Stimulated activated memory B cell treated with anti-CD40 and anti-IgM and Interleukin-4, amounts not matched to agents 10 μg/mL and 1 μg/mL and 100 μg/mL, for 72 hours (primary cell): ENCODE measurements at regions not wholly inside any gene's neighbourhood (a gene's known extent, or its start where the extent isn't known, plus 50 kb on each side); places are given as distances from the start of the nearest gene placed in this dataset.
A peak's percentile ranks its signal among the peaks of the same experiment; 100 is the strongest.

Experiments
- ATAC-seq: fragments of 150-1000 bp; cut with Tn5 transposase; 2 replicates; pipeline ENCODE4 v1.10.0; 2021
- H3K27ac Mint-ChIP-seq: one replicate; pipeline ENCODE4 v1.8.0; 2022; ENCODE audit warnings: mild to moderate bottlenecking, mixed read lengths
- H3K27me3 Mint-ChIP-seq: one replicate; pipeline ENCODE4 v1.8.0; 2022; ENCODE audit warnings: mixed read lengths
- H3K36me3 Mint-ChIP-seq: one replicate; pipeline ENCODE4 v1.8.0; 2022; ENCODE audit warnings: mixed read lengths
- H3K4me1 Mint-ChIP-seq: one replicate; pipeline ENCODE4 v1.8.0; 2022; ENCODE audit warnings: mixed read lengths
- H3K4me3 Mint-ChIP-seq: one replicate; pipeline ENCODE4 v1.8.0; 2022; ENCODE audit warnings: mild to moderate bottlenecking, moderate library complexity, mixed read lengths
- H3K9me3 Mint-ChIP-seq: one replicate; pipeline ENCODE4 v1.8.0; 2022; ENCODE audit warnings: mixed read lengths

DNA sequence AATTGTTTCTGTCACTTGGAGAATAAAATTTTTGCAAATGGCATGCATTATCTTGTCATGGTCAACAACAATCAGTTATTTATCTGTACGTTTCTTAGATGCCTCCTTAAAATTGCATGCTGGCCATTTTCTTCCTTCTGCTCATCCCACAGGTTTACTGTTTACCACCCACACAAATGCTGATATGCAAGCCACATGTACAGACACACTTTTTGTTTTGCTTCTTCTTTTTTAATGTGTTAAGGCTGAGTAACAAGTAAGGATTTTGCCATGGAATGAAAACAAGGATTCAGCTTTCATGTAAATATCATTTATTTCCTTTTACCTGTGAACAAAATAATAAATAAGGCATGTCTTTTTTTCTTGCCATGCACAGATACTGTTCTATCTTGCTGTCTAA, 1077.1 kb upstream of the ZEB2 start:
- H3K4me1 Mint-ChIP-seq: peaks cover 32% of the 10 kb centered on the region

DNA sequence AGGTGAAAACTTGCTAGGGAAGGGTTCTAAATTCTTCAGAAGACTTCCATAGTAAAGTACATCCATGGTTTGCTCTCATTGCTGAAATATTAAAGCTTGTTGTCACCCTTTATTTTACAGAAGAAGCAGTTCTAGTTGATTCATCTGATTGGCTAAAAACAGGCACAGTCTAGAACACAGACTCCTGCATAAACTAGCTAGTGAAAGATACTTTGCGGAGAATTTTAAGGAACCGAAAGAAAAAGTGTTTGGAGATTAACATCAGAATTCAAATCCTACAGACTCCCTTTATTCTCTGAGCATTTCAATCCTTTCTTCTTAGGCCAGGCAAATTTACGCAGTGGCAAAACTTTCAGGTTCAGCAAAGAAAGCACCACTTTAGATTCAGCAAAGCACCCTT, 1076.5 kb upstream of the ZEB2 start:
- no peak overlapping the region for H3K27ac Mint-ChIP-seq
- H3K36me3 Mint-ChIP-seq: no peaks in the 10 kb centered on the region
- no peaks in the 10 kb centered on the region for H3K9me3 Mint-ChIP-seq
- no peak overlapping the region for H3K4me3 Mint-ChIP-seq
- no peak for ATAC-seq
- H3K4me1 Mint-ChIP-seq: peaks cover 37% of the 10 kb centered on the region
- H3K27me3 Mint-ChIP-seq: no peaks in the 10 kb centered on the region

More for the DNA sequence above, 1077.1 kb upstream of the ZEB2 start:
- ATAC-seq: no peak
- Mint-ChIP-seq H3K9me3 (no peaks in the 10 kb centered on the region), H3K27ac (no peak overlapping the region), H3K4me3 (no peak overlapping the region), H3K27me3 (no peaks in the 10 kb centered on the region), H3K36me3 (no peaks in the 10 kb centered on the region)

DNA sequence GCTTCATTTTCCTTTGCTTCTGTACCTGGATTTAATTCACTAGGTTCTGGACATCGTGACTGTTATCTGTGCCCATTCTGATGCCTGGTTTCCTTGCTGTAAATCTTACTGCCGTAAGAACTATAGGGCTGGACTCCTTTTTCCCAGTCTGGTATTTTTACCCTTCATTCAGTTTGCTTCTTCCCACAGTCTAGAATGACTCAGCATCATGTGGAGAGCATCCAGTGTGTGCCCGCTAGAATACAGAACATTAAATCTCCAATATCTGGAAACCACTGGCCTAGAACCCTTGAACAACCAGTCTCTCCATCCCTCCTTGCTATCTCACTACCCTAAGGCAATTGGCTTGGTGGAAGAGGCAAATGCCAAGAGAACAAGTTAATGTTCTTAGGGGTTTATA, 1075.4 kb upstream of the ZEB2 start:
- no peak overlapping the region for H3K4me3 Mint-ChIP-seq
- no peaks in the 10 kb centered on the region for H3K36me3 Mint-ChIP-seq
- H3K4me1 Mint-ChIP-seq: peaks cover 44% of the 10 kb centered on the region
- no peak for ATAC-seq
- no peak overlapping the region for H3K27ac Mint-ChIP-seq
- no peaks in the 10 kb centered on the region for H3K9me3 Mint-ChIP-seq
- no peaks in the 10 kb centered on the region for H3K27me3 Mint-ChIP-seq

DNA sequence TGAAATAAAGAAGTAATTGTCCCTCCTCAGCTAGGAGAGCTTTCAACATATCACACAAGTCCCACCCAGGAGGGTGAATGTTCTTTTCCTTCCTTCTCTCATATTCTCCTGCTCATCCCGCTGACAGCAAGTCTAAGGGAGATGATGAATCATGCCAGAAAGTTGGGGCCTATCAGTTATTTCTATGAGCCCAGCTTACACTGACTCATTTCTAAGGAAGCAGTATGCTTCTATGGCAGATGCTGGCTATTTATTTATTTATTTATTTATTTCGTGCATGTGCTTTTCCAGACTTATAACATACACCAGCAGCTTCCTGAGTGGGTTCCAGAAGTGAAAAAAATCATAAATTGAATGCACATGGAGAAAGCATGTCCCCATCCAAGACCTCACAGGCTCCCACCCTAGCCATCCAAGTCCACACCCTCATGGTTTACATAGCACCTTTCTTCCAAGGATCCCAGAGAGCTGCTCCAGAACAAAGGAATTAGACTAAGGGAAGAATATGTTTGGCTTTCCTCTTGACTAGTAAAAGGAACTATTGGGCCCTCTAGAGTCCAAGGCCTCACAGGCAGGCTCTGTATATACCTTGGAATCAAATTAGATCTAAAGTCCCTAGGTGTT, 1074.2 kb upstream of the ZEB2 start:
- Mint-ChIP-seq H3K9me3 (no peaks in the 10 kb centered on the region), H3K27me3 (no peaks in the 10 kb centered on the region), H3K4me3 (no peak overlapping the region), H3K4me1 (peaks cover 44% of the 10 kb centered on the region), H3K36me3 (no peaks in the 10 kb centered on the region), H3K27ac (no peak overlapping the region)
- no peak for ATAC-seq

DNA sequence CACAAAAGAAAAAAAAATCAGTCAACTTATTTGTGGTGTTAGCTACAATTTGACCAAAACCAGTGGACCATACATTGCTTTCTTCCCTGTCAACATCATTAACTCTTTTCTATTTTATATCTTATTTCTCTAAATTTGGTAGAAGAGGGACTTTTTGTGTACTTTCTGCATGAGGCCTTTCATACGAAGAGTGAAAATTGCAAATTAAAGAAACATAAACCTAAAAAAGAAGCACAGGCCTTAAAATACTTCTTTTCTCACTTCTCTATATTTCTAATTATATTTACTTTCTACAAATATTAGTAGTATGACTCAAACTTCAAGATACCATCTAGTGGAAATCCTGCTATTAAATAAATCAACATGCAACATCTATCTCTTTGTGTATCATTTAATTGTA, 1073.4 kb upstream of the ZEB2 start:
- Mint-ChIP-seq H3K9me3 (no peaks in the 10 kb centered on the region), H3K27ac (peak overlapping the region; percentile 4), H3K36me3 (no peaks in the 10 kb centered on the region), H3K27me3 (no peaks in the 10 kb centered on the region), H3K4me3 (no peak overlapping the region), H3K4me1 (peaks cover 44% of the 10 kb centered on the region)
- ATAC-seq: peak; percentile 37

DNA sequence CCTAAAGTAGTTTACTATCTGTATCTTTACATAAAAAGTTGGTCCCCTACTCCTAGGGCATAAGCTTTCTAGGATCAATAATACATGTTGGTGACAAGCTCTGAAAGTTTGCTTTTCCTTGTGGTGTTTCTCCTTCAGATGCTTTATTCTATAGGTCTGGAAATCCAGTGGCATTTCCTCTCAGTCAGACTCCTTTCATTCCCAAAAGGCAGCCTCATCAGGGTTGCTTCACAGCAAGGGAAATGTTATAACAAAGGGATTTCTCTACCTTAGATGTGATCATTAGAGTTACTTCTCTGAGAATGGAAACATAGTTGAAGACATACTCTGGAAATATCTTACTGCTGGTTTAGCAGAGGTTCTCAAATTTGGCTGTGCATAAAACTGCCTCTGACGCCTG, 1072.4 kb upstream of the ZEB2 start:
- Mint-ChIP-seq H3K4me3 (no peak overlapping the region), H3K9me3 (no peaks in the 10 kb centered on the region), H3K4me1 (peaks cover 44% of the 10 kb centered on the region), H3K36me3 (no peaks in the 10 kb centered on the region), H3K27ac (peak overlapping the region; percentile 4), H3K27me3 (no peaks in the 10 kb centered on the region)
- ATAC-seq: no peak

DNA sequence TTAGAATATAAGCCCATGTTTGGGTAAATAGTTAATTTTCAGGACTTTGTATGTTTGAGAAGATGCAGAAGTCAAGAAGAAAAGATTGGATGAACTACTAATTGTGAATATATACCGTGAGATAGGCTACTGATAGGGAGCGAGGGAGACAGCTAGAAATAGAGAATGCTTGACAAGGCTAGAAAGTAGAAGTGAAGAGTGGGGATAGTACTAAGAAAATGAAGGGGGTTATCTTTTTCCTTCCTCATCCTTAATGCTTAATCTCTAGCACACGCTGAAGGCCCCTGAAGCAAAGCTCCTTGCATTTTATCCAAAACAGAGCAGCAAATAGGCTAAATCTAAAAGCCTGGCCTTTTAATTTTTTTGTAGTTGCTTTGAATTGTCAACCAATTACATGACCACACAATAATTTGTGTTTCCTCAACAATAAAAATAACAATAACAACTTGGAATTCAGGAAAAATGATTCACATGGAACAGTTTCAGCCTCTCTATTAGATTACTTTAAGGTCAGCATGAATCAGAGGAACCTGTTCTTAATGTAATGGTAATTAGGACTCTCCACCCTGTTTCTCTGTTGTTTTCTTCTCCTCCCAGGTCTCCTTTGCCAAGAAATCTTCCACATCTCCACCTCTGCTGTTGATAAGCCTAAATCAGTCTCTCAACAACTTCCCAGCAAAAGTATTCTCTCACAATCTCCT, 1071.3 kb upstream of the ZEB2 start:
- Mint-ChIP-seq H3K9me3 (no peaks in the 10 kb centered on the region), H3K4me3 (no peak overlapping the region), H3K27ac (no peak overlapping the region), H3K27me3 (no peaks in the 10 kb centered on the region), H3K36me3 (no peaks in the 10 kb centered on the region), H3K4me1 (peaks cover 35% of the 10 kb centered on the region)
- no peak for ATAC-seq

DNA sequence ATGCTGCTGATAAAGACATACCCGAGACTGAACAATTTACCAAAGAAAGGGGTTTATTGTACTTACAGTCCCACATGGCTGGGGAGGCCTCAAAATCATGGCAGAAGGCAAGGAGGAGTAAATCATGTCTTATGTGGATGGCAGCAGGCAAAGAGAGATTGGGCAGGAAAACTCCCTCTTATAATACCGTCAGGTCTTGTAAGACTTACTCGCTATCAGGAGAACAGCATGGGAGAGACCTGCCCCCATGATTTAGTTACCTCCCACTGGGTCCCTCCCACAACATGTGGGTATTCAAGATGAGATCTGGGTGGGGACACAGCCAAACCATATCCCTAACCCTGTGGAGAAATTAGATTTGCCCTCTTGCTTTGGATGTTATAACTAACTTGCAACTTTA, 1068.0 kb upstream of the ZEB2 start:
- Mint-ChIP-seq H3K27me3 (no peaks in the 10 kb centered on the region), H3K36me3 (no peaks in the 10 kb centered on the region), H3K9me3 (no peaks in the 10 kb centered on the region), H3K27ac (no peak overlapping the region), H3K4me1 (peaks cover 19% of the 10 kb centered on the region), H3K4me3 (no peak overlapping the region)
- no peak for ATAC-seq

DNA sequence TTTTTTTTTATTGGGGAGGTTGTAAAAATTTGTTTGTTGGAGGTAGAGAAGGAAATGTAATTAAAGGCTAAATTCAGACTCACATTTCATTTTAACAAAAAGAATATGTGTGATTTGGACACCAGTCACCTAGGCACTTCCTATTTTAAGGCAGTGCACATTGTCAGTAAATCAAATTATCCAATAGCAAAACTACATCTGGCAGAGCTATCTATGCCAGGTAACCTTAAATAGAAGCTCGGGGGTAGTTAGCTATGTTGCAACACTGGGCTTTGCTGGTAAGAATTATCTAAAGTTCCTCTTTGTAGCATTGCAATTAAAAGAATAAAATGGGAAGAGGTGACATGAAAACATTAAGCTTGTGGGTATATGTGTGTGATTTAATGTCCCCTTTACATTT, 1064.4 kb upstream of the ZEB2 start:
- no peaks in the 10 kb centered on the region for H3K4me1 Mint-ChIP-seq
- no peak overlapping the region for H3K27ac Mint-ChIP-seq
- no peak for ATAC-seq
- H3K4me3 Mint-ChIP-seq: no peak overlapping the region
- H3K36me3 Mint-ChIP-seq: no peaks in the 10 kb centered on the region
- no peaks in the 10 kb centered on the region for H3K9me3 Mint-ChIP-seq
- no peaks in the 10 kb centered on the region for H3K27me3 Mint-ChIP-seq

DNA sequence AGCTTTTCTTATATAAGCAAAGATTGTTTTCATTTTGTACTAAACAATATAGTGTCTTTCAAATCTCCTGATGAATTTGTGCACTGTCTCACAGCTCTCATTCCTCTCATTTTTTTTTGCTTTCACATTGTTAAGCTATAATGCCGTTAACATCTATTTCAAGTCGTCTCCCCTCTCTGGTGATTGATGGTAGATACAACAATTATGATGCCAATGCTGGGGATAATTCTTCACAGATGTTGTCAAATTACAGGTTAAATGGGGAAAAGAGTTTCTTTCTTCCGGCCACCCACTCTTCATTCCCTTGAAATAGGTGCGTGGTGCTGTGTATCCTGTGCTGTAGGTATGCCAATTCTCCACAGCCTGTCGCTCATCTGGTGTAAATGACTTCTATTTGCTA, 1053.7 kb upstream of the ZEB2 start:
- H3K27ac Mint-ChIP-seq: no peak overlapping the region
- H3K9me3 Mint-ChIP-seq: no peaks in the 10 kb centered on the region
- H3K27me3 Mint-ChIP-seq: no peaks in the 10 kb centered on the region
- no peaks in the 10 kb centered on the region for H3K4me1 Mint-ChIP-seq
- no peak for ATAC-seq
- H3K36me3 Mint-ChIP-seq: no peaks in the 10 kb centered on the region
- no peak overlapping the region for H3K4me3 Mint-ChIP-seq

DNA sequence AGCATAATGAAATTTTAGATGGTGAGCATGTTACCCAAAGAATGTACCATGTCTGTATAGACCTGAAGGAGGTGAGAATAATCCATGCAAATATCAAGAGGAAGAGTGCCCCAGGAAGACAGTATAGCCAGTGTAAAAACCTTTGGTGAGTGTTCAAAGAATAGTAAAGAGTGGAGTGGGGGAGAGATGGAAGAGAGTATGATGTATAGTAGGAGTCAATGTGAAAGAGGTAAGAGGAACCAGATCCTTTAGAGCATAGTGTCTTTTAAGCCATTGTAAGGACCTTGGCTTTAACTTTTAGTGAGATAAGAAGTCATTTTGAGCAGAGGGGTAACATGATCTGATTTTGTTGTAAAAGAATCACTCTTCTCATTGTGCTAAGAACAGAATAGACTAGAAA, 1052.3 kb upstream of the ZEB2 start:
- no peaks in the 10 kb centered on the region for H3K4me1 Mint-ChIP-seq
- no peaks in the 10 kb centered on the region for H3K36me3 Mint-ChIP-seq
- no peaks in the 10 kb centered on the region for H3K9me3 Mint-ChIP-seq
- peak; percentile 62 for ATAC-seq
- H3K4me3 Mint-ChIP-seq: no peak overlapping the region
- no peaks in the 10 kb centered on the region for H3K27me3 Mint-ChIP-seq
- H3K27ac Mint-ChIP-seq: no peak overlapping the region

DNA sequence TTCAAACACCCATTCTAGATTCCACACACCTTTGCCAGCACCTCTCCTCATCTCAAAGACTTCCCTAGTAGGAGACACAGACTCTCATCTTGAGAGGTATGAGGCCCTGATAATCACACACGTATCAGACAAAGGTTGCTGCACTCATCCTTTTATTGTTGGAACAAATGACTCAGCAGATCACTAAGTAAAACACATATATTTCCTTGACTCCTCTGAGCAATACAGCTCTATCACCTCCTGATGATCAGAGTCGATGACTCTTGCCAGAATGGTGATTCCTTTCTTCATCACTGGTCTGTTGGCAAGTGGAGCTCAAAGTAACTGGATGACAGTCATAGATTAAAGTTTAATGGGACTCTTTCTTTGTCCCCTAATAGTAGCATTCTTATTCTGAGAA, 1049.2 kb upstream of the ZEB2 start:
- no peaks in the 10 kb centered on the region for H3K27me3 Mint-ChIP-seq
- H3K36me3 Mint-ChIP-seq: no peaks in the 10 kb centered on the region
- no peak overlapping the region for H3K27ac Mint-ChIP-seq
- no peaks in the 10 kb centered on the region for H3K4me1 Mint-ChIP-seq
- no peaks in the 10 kb centered on the region for H3K9me3 Mint-ChIP-seq
- H3K4me3 Mint-ChIP-seq: no peak overlapping the region
- ATAC-seq: no peak

DNA sequence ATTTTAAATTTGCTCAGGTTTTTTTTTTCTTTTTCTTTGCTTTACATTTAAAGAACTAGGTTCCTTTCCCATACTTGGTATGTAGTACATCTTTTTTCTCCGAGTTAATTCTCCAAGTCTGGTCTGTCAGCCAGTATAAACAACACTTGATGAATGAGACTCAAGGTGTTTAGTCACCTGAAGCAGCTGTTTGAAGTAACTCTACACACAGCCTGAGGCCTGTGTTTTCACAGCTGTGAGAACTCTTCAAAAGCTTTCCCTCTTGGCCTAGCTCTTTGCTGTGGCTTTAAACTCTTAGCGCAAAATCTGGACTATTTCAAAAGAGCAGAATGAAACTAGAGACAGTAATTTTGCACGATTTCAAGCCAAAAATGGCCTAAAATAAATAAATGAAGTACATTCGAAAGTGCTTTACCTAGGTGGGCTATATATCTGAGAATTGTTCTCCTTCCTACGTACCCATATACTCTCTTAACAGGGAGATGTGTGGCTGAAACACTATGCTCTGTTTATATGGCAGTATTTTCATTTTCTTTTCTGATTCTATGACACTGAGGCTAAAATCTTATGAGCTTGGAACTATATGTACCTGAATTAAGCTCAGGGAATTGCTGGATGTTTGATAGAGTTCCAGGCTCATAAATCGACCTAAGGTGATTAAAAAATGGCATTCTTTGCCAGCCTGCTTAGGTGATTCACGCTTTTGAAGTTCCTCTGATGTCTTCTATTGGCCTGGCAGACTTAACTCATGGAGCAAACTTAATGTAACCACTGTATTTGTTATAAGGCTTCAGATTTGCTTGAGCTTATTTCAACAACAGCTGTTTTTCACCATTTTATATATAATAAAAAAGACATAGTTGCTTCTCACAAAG, 1044.1 kb upstream of the ZEB2 start:
- H3K27ac Mint-ChIP-seq: no peak overlapping the region
- ATAC-seq: no peak

DNA sequence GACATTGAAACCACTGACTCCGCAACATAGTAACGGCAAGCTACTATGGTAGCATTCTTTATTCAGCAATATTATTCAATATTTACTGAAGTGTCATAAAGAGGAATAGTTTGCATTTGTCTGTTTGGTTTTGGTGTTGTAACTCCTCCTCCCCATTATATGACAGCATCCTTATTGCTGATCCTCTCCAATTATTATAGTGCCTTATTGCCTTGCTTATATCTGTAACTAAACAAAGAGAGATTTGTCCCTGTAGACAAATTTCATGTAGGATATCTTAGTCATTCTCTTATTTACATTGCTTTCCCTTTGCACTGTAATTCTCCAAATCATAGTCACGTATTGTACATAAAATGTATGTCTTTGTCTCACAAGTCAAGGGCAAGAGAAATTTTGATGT, 1041.2 kb upstream of the ZEB2 start:
- H3K4me1 Mint-ChIP-seq: peaks cover 6% of the 10 kb centered on the region

More for the DNA sequence above, 1044.1 kb upstream of the ZEB2 start:
- no peak overlapping the region for H3K4me3 Mint-ChIP-seq
- H3K27me3 Mint-ChIP-seq: no peaks in the 10 kb centered on the region
- H3K4me1 Mint-ChIP-seq: peaks cover 6% of the 10 kb centered on the region
- H3K36me3 Mint-ChIP-seq: no peaks in the 10 kb centered on the region
- no peaks in the 10 kb centered on the region for H3K9me3 Mint-ChIP-seq

DNA sequence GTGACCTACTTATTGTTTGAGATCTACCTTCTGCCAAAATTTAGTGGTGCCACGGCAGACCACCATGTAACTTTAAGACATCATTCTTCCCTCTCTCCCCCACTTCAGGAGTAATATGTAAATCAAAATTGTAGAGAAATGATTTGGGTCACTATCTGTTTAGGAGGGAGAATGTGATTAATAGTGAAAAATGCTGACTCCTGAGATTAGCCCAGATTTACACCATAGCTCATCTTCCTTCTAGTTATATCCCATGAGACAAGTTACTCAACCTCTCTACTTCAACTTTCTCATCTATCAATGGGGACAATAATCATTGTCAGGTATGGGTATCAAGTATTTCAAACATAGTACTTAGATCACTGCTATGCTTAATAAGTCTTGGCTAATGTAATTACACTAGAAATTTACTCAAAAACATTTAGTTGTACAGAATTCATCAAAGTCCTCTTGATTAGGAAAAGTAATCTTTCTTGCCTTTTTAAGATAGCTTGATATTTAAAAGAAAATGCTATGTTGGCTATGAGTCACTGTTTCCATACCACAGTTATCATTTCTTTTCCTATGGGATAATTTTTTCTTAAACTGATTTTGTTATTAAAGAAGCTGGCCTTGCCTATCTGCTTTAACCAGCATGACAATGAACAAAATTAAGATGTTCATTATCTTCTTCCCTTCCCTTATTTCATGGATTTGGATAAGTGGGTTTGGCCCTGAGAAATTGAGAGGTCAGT, 1038.9 kb upstream of the ZEB2 start:
- H3K27ac Mint-ChIP-seq: no peak overlapping the region
- no peaks in the 10 kb centered on the region for H3K36me3 Mint-ChIP-seq
- ATAC-seq: no peak
- no peak overlapping the region for H3K4me3 Mint-ChIP-seq
- no peaks in the 10 kb centered on the region for H3K9me3 Mint-ChIP-seq
- peaks cover 6% of the 10 kb centered on the region for H3K4me1 Mint-ChIP-seq
- no peaks in the 10 kb centered on the region for H3K27me3 Mint-ChIP-seq

More for the DNA sequence above, 1041.2 kb upstream of the ZEB2 start:
- no peaks in the 10 kb centered on the region for H3K9me3 Mint-ChIP-seq
- no peak overlapping the region for H3K27ac Mint-ChIP-seq
- H3K27me3 Mint-ChIP-seq: no peaks in the 10 kb centered on the region
- H3K4me3 Mint-ChIP-seq: no peak overlapping the region
- no peak for ATAC-seq
- no peaks in the 10 kb centered on the region for H3K36me3 Mint-ChIP-seq
